K562 (cell line): ENCODE measurements at regions not wholly inside any gene's neighbourhood (a gene's known extent, or its start where the extent isn't known, plus 50 kb on each side); places are given as distances from the start of the nearest gene placed in this dataset.

Experiments used
- ATAC-seq: fragments of 200-7000 bp; cut with Tn5 transposase; 3 replicates; pipeline ENCODE4 v1.9.1; 2020; ENCODE audit warnings: moderate library complexity
- BruUV-seq: library from RNA; stranded (reverse); fragments of 400-500 nt; replicated peaks from 2 replicates; lab custom pipeline; 2021; lab: Mats Ljungman, UMichigan
- CTCF ChIA-PET: fragments of 300-600 bp; formaldehyde crosslinking; extraction: SDS; loops from one replicate; lab custom pipeline; 2021; ENCODE audit warnings: low intra/inter-chr PET ratio; lab: Yijun Ruan, JAX
- POLR2A ChIA-PET: fragments of 300-600, 350-650 bp; sonication (Branson Sonifier 250); formaldehyde crosslinking; extraction: SDS; loops from one replicate; lab custom pipeline; 2021; ENCODE audit warnings: antibody characterized with exemption, inconsistent platforms; lab: Yijun Ruan, JAX
- DNase-seq, 4 experiments: peaks; one replicate each; pipeline versions ENCODE4 v3.0.0 to v3.0.0-alpha.2; 2011 to 2018; ENCODE audit warnings: low spot score in 3 of 4, mixed read lengths in 3 of 4; ENCODE audit errors: extremely low read depth in 1 of 4
- FAIRE-seq: peaks from 2 replicates; lab custom pipeline; 2011; peaks lifted over from hg19 to GRCh38; lab: Jason Lieb, UNC
- H2AFZ ChIP-seq: 2 replicates; pipeline ENCODE4 v1.6.0; 2011; ENCODE audit warnings: low read depth, low read length, control low read depth, inconsistent platforms
- H3K27ac ChIP-seq: fragments of 200-600 bp; 3 replicates; pipeline ENCODE4 v1.8.0; 2011; ENCODE audit warnings: low read depth, mild to moderate bottlenecking, control low read depth, inconsistent platforms, low read length, moderate library complexity, mixed read lengths; ENCODE audit errors: extremely low read depth
- H3K27me3 ChIP-seq, 2 experiments: fragments of 300-600 bp in 1 of 2; 2 replicates in 1 of 2; 3 replicates in 1 of 2; pipeline versions ENCODE4 v1.6.0 to v1.8.0; 2011; ENCODE audit warnings: inconsistent platforms in 2 of 2, low read length in 2 of 2, mild to moderate bottlenecking in 1 of 2, mixed read lengths in 1 of 2, moderate library complexity in 1 of 2; ENCODE audit not compliant: control insufficient read depth in 2 of 2, insufficient read depth in 2 of 2
- H3K36me3 ChIP-seq: fragments of 300-600 bp; 3 replicates; pipeline ENCODE4 v1.8.0; 2011; ENCODE audit warnings: mild to moderate bottlenecking, low read length, inconsistent platforms; ENCODE audit not compliant: control insufficient read depth, insufficient read depth
- H3K4me1 ChIP-seq, 2 experiments: fragments of 200-600 bp in 1 of 2; replicated peaks in 1 of 2; 2 replicates in 1 of 2; 3 replicates in 1 of 2; pipeline versions ENCODE4 v1.5.1 to v1.8.0; 2011; ENCODE audit warnings: inconsistent platforms in 2 of 2, low read length in 2 of 2, mild to moderate bottlenecking in 1 of 2, mixed read lengths in 1 of 2, moderate library complexity in 1 of 2; ENCODE audit not compliant: control insufficient read depth in 2 of 2, insufficient read depth in 2 of 2
- H3K4me2 ChIP-seq: 2 replicates; pipeline ENCODE4 v1.6.1; 2011; ENCODE audit warnings: low read length, control low read depth, inconsistent platforms, mixed read lengths; ENCODE audit not compliant: insufficient read depth
- H3K4me3 ChIP-seq: fragments of 200-600 bp; sonication (generic), shearing (Covaris generic); 2 replicates; pipeline ENCODE4 v1.5.1; 2016; ENCODE audit warnings: control low read depth, inconsistent platforms
- H3K79me2 ChIP-seq: fragments of 200-600 bp; 3 replicates; pipeline ENCODE4 v1.8.0; 2011; ENCODE audit warnings: low read length, inconsistent platforms; ENCODE audit not compliant: control insufficient read depth, insufficient read depth
- H3K9ac ChIP-seq, 2 experiments: 2 replicates each; pipeline versions ENCODE4 v1.6.0 to v1.6.1; 2011; ENCODE audit warnings: low read depth in 2 of 2, low read length in 2 of 2, control low read depth in 1 of 2, inconsistent platforms in 1 of 2, mild to moderate bottlenecking in 1 of 2, mixed read lengths in 1 of 2; ENCODE audit not compliant: insufficient read depth in 1 of 2
- H3K9me1 ChIP-seq: one replicate; pipeline ENCODE4 v1.6.0; 2011; ENCODE audit warnings: inconsistent platforms, mild to moderate bottlenecking, low read length, moderate library complexity; ENCODE audit not compliant: control insufficient read depth, insufficient read depth
- H3K9me3 ChIP-seq: replicated peaks from 2 replicates; pipeline ENCODE4 v1.5.1; 2011; ENCODE audit warnings: low read depth, low read length, inconsistent platforms; ENCODE audit not compliant: control insufficient read depth, insufficient read depth
- H4K20me1 ChIP-seq: replicated peaks from 2 replicates; pipeline ENCODE4 v1.6.1; 2011; ENCODE audit warnings: low read length, inconsistent platforms, mixed read lengths; ENCODE audit not compliant: control insufficient read depth, insufficient read depth
- BCL6 ChIP-seq: fragments of 250-450 bp; sonication (Bioruptor Pico); IDR thresholded peaks from 2 replicates; pipeline ENCODE4 v1.4.0; 2020
- BRCA1 ChIP-seq, 2 experiments: fragments of 450-650 bp in 1 of 2; sonication (generic) in 1 of 2; formaldehyde crosslinking in 1 of 2; IDR thresholded peaks; 2 replicates each; pipeline versions ENCODE4 v1.5.0 to v1.6.1; 2017 to 2020; ENCODE audit warnings: mild to moderate bottlenecking in 1 of 2, missing genetic modification reagents in 1 of 2
- EZH2 ChIP-seq: IDR thresholded peaks from 2 replicates; pipeline ENCODE4 v1.6.1; 2012; ENCODE audit warnings: low read depth, mild to moderate bottlenecking, inconsistent platforms, low read length, borderline replicate concordance
- LEF1 ChIP-seq: fragments of 450-650 bp; IDR thresholded peaks from 2 replicates; pipeline ENCODE4 v1.6.1; 2016; ENCODE audit warnings: mild to moderate bottlenecking
- NELFE ChIP-seq: IDR thresholded peaks from 2 replicates; pipeline ENCODE4 v1.6.1; 2011; ENCODE audit warnings: mild to moderate bottlenecking; ENCODE audit not compliant: insufficient read depth, insufficient read length
- NRF1 ChIP-seq, 2 experiments: fragments of 450-650 bp; IDR thresholded peaks in 1 of 2; conservative IDR thresholded peaks in 1 of 2; 2 replicates each; pipeline ENCODE4 v1.6.1; 2014; ENCODE audit warnings: mild to moderate bottlenecking in 2 of 2
- PML ChIP-seq: IDR thresholded peaks from 2 replicates; pipeline ENCODE4 v1.6.1; 2012; ENCODE audit warnings: low read length, inconsistent platforms
- PRPF4 ChIP-seq: fragments of 200-400 bp; formaldehyde crosslinking; IDR thresholded peaks from one replicate; pipeline ENCODE4 v1.6.1; 2017; ENCODE audit warnings: low read length, low read depth, mild to moderate bottlenecking; ENCODE audit not compliant: insufficient read depth, poor library complexity, severe bottlenecking
- RBM34 ChIP-seq: fragments of 200-400 bp; formaldehyde crosslinking; IDR thresholded peaks from 2 replicates; pipeline ENCODE4 v1.6.1; 2018; ENCODE audit warnings: low read length, borderline replicate concordance; ENCODE audit not compliant: insufficient read depth
- RFX7 ChIP-seq: fragments of 250-450 bp; sonication (Bioruptor Pico); IDR thresholded peaks from 2 replicates; pipeline ENCODE4 v1.5.1; 2021; ENCODE audit warnings: mild to moderate bottlenecking
- TAF7 ChIP-seq: fragments of 450-650 bp; IDR thresholded peaks from 2 replicates; pipeline ENCODE4 v1.6.1; 2016; ENCODE audit warnings: missing genetic modification characterization, missing compliant biosample characterization
- ZC3H11A ChIP-seq: IDR thresholded peaks from 2 replicates; pipeline ENCODE4 v1.6.1; 2012; ENCODE audit warnings: low read depth, low read length, improper control_type of control experiment
- ZNF134 ChIP-seq: fragments of 250-450 bp; sonication (Bioruptor Pico); conservative IDR thresholded peaks from 2 replicates; pipeline ENCODE4 v1.4.0; 2020
- ZNF143 ChIP-seq: sonication (generic); formaldehyde crosslinking; IDR thresholded peaks from 2 replicates; pipeline ENCODE4 v1.9.0; 2022; ENCODE audit warnings: mild to moderate bottlenecking, missing genetic modification reagents
- ZNF707 ChIP-seq: fragments of 250-450 bp; sonication (Bioruptor Pico); conservative IDR thresholded peaks from 2 replicates; pipeline ENCODE4 v1.8.0; 2022; ENCODE audit warnings: inconsistent platforms, mild to moderate bottlenecking, moderate library complexity
- WGBS: fragments of 100-300 bp; shearing (Covaris generic); methylation state at CpG from one replicate; pipeline ENCODE4 v1.1.6; 2016; ENCODE audit warnings: low coverage, mixed read lengths; ENCODE audit not compliant: insufficient coverage; ENCODE audit errors: missing lambda C conversion rate; 5-methylcytosine and 5-hydroxymethylcytosine counted together
- in situ Hi-C: fragments of 300-500 bp; cut with MboI; formaldehyde crosslinking; loops from 4 replicates; pipeline ENCODE4 v1.15.0; 2018; ENCODE audit warnings: inconsistent platforms, mixed read lengths
- intact Hi-C: fragments of 100-400 bp; cut with micrococcal nuclease; formaldehyde crosslinking; loops from 2 replicates; pipeline ENCODE4 v1.14.2; 2022
- TF ChIP-seq, protein P1 (sequence below): fragments of 250-450 bp; sonication (Bioruptor Pico); IDR thresholded peaks from 2 replicates; pipeline ENCODE4 v1.5.0; 2020; ENCODE audit warnings: mild to moderate bottlenecking, borderline replicate concordance
- TF ChIP-seq, protein P2 (sequence below): sonication (generic); formaldehyde crosslinking; IDR thresholded peaks from 2 replicates; pipeline ENCODE4 v1.8.0; 2022; ENCODE audit warnings: mild to moderate bottlenecking, missing genetic modification reagents
- TF ChIP-seq, protein P3 (sequence below): fragments of 200-800 bp; sonication (Bioruptor generic); IDR thresholded peaks from 2 replicates; pipeline ENCODE4 v1.6.1; 2017; ENCODE audit warnings: missing genetic modification characterization, missing compliant biosample characterization

DNA sequence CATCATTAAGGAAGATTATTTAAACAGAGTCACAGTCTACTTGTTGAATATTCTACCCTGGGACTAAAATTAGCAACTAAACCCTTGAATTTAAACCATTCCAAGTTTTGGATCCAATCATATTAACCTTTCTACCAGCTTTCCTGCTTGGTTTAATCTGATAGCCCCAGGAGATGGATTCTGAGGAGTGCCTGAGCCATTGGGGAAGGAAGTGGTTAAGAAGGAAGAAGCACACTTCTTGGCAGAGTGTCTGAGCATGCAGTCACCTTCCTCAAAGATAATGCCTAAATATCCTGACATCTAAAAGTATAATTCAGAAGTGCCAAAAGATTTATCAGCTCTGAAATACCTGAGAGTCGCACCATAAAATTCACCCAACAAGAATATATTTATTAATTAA, 74.1 kb upstream of the SNCAIP start:
- no peak overlapping the region for H3K4me2 ChIP-seq
- no peaks in the 10 kb centered on the region for H4K20me1 ChIP-seq
- H3K4me1 ChIP-seq, result no peaks in the 10 kb centered on the region
- no peak overlapping the region for H3K27ac ChIP-seq
- no peaks in the 10 kb centered on the region for H3K36me3 ChIP-seq
- ATAC-seq, result no peak
- no peak for TF ChIP-seq ZNF707 (CRISPR knock-in tag)
- TF ChIP-seq, protein P1, sequence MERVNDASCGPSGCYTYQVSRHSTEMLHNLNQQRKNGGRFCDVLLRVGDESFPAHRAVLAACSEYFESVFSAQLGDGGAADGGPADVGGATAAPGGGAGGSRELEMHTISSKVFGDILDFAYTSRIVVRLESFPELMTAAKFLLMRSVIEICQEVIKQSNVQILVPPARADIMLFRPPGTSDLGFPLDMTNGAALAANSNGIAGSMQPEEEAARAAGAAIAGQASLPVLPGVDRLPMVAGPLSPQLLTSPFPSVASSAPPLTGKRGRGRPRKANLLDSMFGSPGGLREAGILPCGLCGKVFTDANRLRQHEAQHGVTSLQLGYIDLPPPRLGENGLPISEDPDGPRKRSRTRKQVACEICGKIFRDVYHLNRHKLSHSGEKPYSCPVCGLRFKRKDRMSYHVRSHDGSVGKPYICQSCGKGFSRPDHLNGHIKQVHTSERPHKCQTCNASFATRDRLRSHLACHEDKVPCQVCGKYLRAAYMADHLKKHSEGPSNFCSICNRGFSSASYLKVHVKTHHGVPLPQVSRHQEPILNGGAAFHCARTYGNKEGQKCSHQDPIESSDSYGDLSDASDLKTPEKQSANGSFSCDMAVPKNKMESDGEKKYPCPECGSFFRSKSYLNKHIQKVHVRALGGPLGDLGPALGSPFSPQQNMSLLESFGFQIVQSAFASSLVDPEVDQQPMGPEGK (CRISPR knock-in tag), result no peak
- TF ChIP-seq, protein P2, sequence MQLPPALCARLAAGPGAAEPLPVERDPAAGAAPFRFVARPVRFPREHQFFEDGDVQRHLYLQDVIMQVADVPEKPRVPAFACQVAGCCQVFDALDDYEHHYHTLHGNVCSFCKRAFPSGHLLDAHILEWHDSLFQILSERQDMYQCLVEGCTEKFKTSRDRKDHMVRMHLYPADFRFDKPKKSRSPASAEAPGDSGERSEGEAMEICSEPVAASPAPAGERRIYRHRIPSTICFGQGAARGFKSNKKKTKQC (CRISPR knock-in tag), result no peak
- TF ChIP-seq ZNF143 (CRISPR knock-in tag), result no peak
- TF ChIP-seq PML, result no peak
- TF ChIP-seq RFX7 (CRISPR knock-in tag), result no peak
- no peak for TF ChIP-seq BRCA1 (IDR thresholded peaks at IDR 0.05)
- no peak for TF ChIP-seq BRCA1 (CRISPR knock-in tag; IDR thresholded peaks at IDR 0.05)
- no peak for TF ChIP-seq ZNF134 (CRISPR knock-in tag)
- TF ChIP-seq ZC3H11A, result no peak
- TF ChIP-seq, protein P3, sequence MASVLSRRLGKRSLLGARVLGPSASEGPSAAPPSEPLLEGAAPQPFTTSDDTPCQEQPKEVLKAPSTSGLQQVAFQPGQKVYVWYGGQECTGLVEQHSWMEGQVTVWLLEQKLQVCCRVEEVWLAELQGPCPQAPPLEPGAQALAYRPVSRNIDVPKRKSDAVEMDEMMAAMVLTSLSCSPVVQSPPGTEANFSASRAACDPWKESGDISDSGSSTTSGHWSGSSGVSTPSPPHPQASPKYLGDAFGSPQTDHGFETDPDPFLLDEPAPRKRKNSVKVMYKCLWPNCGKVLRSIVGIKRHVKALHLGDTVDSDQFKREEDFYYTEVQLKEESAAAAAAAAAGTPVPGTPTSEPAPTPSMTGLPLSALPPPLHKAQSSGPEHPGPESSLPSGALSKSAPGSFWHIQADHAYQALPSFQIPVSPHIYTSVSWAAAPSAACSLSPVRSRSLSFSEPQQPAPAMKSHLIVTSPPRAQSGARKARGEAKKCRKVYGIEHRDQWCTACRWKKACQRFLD (CRISPR knock-in tag), result no peak
- TF ChIP-seq LEF1, result no peak
- TF ChIP-seq EZH2, result no peak
- no peak for TF ChIP-seq PRPF4
- no peak for TF ChIP-seq BCL6 (CRISPR knock-in tag)
- TF ChIP-seq TAF7 (tag), result no peak
- TF ChIP-seq RBM34, result no peak
- no peak for TF ChIP-seq NRF1 (conservative IDR thresholded peaks at IDR 0.05 in 1 of 2, IDR thresholded peaks at IDR 0.05 in 1 of 2)
- no peak for TF ChIP-seq NELFE
- no peaks in the 10 kb centered on the region for H3K27me3 ChIP-seq
- no peak for FAIRE-seq
- ChIA-PET CTCF (no interaction called here), POLR2A (no interaction called here)
- intact Hi-C loops, result no loop called here
- H3K9me3 ChIP-seq, result no peaks in the 10 kb centered on the region
- no peaks in the 10 kb centered on the region for H3K79me2 ChIP-seq
- H2AFZ ChIP-seq, result no peak overlapping the region
- no peaks in the 10 kb centered on the region for H3K9me1 ChIP-seq
- H3K9ac ChIP-seq, result no peak overlapping the region
- no peak overlapping the region for H3K4me3 ChIP-seq
- BruUV-seq, result no TSS peak
- WGBS, result 0% methylated on average over 1 of the region's 1 CpG
- in situ Hi-C loops, result no loop called here
- DNase-seq, result no peak
